GM12864 (cell line): ENCODE measurements at regions not wholly inside any gene's neighbourhood (a gene's known extent, or its start where the extent isn't known, plus 50 kb on each side); places are given as distances from the start of the nearest gene placed in this dataset.

Experiments used
- DNase-seq: peaks from one replicate; pipeline ENCODE4 v3.0.0-alpha.2; 2011; ENCODE audit warnings: low read depth
- H3K4me3 ChIP-seq: 2 replicates; pipeline ENCODE4 v1.5.1; 2011; ENCODE audit warnings: mild to moderate bottlenecking, low read depth, low read length, control low read depth
- TF ChIP-seq, protein P1 (sequence below): IDR thresholded peaks from 2 replicates; pipeline ENCODE4 v1.5.1; 2011; ENCODE audit warnings: low read depth, mild to moderate bottlenecking, moderate library complexity, low read length, control low read depth, inconsistent platforms; ENCODE audit errors: missing control alignments

- DNase-seq = no peak
- TF ChIP-seq, protein P1, sequence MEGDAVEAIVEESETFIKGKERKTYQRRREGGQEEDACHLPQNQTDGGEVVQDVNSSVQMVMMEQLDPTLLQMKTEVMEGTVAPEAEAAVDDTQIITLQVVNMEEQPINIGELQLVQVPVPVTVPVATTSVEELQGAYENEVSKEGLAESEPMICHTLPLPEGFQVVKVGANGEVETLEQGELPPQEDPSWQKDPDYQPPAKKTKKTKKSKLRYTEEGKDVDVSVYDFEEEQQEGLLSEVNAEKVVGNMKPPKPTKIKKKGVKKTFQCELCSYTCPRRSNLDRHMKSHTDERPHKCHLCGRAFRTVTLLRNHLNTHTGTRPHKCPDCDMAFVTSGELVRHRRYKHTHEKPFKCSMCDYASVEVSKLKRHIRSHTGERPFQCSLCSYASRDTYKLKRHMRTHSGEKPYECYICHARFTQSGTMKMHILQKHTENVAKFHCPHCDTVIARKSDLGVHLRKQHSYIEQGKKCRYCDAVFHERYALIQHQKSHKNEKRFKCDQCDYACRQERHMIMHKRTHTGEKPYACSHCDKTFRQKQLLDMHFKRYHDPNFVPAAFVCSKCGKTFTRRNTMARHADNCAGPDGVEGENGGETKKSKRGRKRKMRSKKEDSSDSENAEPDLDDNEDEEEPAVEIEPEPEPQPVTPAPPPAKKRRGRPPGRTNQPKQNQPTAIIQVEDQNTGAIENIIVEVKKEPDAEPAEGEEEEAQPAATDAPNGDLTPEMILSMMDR = no peak
- H3K4me3 ChIP-seq = no peak overlapping the region
Observed at GRCh38 chr16:66084306-66084705, 282.2 kb upstream of the CDH5 start.

DNA sequence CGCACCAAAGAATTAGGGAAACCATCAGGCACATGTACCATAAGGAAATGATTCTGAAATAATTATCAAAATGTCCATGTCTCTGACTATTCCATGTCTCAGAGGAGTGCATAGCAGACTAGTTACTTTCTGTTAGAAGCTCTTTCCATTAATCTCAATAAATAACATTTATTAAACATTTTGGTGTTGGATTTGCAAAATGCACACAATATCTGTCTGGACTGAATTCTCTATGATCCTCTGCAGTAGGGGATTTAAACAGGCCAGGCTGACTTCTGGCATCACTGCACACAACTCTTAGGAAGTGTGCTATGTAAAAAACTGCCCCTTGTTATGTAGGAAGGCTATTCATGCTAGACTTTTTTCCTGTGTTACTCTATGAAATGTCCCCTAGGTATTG, 283.3 kb upstream of the CDH5 start:
- TF ChIP-seq, protein P1 = no peak

DNA sequence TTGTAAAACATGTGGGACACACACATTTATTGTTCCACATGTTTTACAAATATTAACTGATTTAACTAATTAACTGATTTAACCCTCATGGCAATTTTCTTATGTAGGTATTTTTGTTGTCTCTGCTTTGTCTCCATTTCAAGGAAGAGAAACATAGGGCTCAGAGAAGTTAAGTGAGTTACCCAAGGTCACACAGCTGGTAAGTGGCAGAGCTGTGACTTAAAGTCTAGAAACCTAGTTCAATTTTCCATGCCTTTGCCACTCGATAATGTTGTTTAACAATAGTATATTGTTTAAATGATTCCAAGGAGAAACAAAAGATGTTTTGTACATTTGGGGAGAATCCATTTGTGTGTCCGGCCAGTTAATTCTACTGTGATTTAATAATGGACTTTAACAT, 284.1 kb upstream of the CDH5 start:
- no peak for DNase-seq
- TF ChIP-seq, protein P1 = no peak
- no peak overlapping the region for H3K4me3 ChIP-seq

More for the DNA sequence above, 283.3 kb upstream of the CDH5 start:
- no peak overlapping the region for H3K4me3 ChIP-seq
- no peak for DNase-seq

DNA sequence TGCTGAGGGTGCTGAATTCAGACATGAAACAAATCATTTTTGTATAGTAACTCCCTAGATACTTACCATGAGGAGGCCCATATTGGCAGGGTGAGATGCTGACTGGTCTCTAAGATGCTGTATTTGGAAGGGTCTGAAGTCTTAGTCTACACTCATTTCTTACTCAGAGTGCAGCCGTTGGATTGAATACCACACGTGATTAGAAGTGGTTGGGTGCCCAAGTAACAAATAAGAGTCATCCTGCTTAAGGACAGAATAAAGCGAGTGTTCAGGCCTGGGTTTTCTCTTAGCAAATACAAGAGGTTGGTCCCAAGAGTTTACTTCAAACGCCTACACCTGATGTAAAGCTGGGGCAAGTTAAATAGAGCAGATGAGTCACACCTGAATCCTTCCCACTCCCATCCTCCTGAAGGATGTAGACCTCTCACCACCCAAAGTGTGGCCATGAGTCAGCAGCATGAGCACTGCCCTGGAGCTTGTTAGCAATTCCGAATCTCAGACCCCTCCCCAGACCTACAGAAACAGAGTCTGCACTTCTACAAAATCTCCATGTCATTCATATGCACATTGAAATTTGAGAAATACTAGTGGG, 284.6 kb upstream of the CDH5 start:
- TF ChIP-seq, protein P1 = no peak

DNA sequence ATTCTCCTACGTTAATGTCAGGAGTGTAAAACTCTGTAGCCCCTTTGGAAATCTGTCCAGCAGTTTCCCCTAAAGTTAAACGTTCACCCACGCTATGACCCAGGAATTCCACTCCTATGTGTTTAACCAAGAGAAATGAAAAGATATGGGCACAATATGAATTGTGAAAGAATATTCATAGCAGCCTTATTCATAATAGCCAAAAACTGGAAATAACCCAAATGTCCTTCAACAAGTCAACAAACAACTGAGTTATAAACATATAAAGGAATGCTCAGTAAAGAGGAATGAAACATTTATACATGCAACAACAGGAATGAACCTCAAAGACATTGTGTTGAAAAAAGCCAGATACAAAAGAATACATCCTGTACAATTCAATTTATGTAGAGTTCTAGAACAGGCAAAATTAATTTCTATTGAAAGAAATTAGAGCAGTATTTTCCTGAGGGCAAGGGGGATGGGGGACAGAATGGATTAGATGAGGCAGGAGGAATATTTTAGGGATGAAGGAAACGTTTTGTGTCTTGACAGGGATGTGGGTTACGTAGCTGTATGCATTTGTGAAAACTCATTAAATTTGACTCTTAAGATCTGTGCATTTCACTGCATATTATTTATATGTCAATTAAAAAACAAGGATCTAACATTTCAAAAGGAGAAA, 286.7 kb upstream of the CDH5 start:
- no peak overlapping the region for H3K4me3 ChIP-seq
- TF ChIP-seq, protein P1 = no peak
- no peak for DNase-seq

More for the DNA sequence above, 284.6 kb upstream of the CDH5 start:
- no peak overlapping the region for H3K4me3 ChIP-seq
- DNase-seq = no peak

DNA sequence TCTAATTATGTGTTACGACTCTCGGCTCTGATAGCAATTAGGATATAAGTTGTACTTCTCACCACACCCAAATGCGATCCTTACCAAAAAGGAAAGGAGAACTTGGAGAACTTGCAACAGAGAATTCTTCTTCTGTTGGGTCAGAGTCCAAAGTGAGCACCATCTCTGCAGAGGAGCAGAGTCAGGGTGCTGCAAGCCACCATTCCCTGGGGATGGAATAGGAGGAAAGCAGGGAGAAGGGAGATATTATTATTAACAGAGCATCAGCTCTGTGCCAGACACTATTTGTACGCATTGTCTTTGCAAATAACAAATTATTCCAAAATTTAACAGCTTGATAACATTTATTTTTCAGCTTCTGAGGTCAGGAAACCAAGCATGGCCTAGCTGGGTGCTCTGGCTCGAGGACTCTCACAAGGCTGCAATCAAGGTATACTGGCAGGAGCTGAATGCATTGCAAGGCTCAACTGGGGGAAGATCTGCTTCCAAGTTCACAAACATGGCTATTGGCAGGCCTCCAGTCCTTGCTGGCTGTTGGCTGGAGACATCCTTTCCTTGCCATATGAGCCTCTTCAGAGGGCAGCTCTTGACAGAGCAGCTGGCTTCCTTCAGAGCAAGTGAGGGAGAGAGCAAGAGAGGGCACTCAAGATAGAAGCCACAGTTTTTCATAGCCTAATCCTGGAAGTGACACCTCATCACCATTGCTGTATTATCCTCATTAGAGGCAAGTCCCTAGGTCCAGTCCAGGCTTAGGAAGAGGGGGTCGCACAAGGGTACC, 296.2 kb upstream of the CDH5 start:
- no peak for DNase-seq
- TF ChIP-seq, protein P1 = no peak
- H3K4me3 ChIP-seq = no peak overlapping the region

- no peak for DNase-seq
- no peak overlapping the region for H3K4me3 ChIP-seq
- TF ChIP-seq, protein P1 = no peak
Observed at GRCh38 chr16:66069587-66069986, 296.9 kb upstream of the CDH5 start.
